ENCODE measurements at regions not wholly inside any gene's neighbourhood (a gene's known extent, or its start where the extent isn't known, plus 50 kb on each side); places are given as distances from the start of the nearest gene placed in this dataset.

DNA sequence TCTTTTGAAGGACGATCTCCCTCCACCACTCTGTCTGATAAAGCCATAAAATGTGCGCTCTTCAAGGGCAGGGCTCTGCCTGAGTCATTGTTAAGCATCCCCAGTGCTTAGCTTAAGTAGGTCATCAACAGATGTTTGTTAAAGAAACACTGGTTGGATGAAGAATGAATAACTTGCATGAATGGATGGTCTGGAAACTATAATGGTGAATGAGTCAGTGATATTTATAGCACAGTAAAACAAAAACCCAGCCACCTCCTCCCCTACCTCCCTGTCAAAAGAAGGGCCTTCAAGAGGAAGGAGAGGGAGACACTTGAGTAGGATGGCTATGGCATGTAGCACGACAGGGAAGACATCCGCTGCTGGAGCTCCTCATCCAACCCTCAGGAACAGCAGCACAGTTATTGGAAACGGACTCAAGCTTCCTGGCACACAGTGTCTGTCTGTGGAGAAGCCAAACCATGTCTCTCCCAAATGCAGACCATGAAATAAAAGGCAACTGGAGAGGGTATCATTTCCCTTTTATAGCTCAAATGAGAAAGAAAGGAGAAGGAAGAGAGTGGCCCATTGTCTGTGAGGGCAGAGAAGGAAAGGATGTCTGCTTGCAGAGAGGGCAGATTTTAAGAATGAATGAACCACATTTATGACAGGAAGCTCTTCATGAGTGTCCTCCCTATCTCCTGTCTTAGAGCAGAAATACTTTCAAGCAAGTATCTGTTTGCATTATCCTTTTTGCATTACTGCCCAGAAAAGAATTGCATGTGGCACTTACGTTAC is 183.5 kb upstream of the UBL3 start:
- H3K9ac ChIP-seq (ENCODE audit: low read depth in 2 of 2, low read length in 2 of 2) = no peak overlapping the region
- intact Hi-C loops (cut with DNase I) = no loop called here
- no peaks in the 10 kb centered on the region for H3K27me3 ChIP-seq
- H3K9me3 ChIP-seq = no peaks in the 10 kb centered on the region
- no peaks in the 10 kb centered on the region for H3K4me1 ChIP-seq
- no peak overlapping the region for H3K27ac ChIP-seq
- H3K36me3 ChIP-seq = no peaks in the 10 kb centered on the region
- TF ChIP-seq, protein P1, sequence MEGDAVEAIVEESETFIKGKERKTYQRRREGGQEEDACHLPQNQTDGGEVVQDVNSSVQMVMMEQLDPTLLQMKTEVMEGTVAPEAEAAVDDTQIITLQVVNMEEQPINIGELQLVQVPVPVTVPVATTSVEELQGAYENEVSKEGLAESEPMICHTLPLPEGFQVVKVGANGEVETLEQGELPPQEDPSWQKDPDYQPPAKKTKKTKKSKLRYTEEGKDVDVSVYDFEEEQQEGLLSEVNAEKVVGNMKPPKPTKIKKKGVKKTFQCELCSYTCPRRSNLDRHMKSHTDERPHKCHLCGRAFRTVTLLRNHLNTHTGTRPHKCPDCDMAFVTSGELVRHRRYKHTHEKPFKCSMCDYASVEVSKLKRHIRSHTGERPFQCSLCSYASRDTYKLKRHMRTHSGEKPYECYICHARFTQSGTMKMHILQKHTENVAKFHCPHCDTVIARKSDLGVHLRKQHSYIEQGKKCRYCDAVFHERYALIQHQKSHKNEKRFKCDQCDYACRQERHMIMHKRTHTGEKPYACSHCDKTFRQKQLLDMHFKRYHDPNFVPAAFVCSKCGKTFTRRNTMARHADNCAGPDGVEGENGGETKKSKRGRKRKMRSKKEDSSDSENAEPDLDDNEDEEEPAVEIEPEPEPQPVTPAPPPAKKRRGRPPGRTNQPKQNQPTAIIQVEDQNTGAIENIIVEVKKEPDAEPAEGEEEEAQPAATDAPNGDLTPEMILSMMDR (IDR thresholded peaks at IDR 0.05) = no peak
- no peak overlapping the region for H3K4me3 ChIP-seq
- no peak for DNase-seq

DNA sequence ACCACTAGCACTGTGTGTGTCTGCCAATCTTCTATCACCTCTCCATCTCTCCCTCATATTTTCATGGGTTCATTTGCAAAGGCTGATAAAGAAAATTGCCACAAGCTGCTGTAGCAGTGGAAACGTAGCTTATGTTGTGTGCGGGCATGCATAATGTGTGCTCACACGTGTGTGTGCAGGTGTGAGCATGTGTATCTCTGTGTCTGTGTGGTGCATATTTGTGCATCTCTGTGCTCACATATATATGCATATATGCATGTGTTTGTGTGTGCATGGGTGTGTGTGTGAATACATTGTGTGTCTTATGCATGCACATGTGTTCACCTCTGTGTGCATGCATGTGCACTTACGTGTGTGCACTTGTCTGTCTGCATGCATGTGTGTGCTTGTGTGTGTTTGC is 181.8 kb upstream of the UBL3 start:
- no peak overlapping the region for H3K27ac ChIP-seq
- H3K4me1 ChIP-seq = no peaks in the 10 kb centered on the region
- no peak for DNase-seq
- H3K4me3 ChIP-seq = no peak overlapping the region
- no peaks in the 10 kb centered on the region for H3K27me3 ChIP-seq
- H3K9ac ChIP-seq (ENCODE audit: low read depth in 2 of 2, low read length in 2 of 2) = no peak overlapping the region
- H3K36me3 ChIP-seq = no peaks in the 10 kb centered on the region
- H3K9me3 ChIP-seq = no peaks in the 10 kb centered on the region
- TF ChIP-seq, protein P1 (IDR thresholded peaks at IDR 0.05) = no peak
- intact Hi-C loops (cut with DNase I) = no loop called here

DNA sequence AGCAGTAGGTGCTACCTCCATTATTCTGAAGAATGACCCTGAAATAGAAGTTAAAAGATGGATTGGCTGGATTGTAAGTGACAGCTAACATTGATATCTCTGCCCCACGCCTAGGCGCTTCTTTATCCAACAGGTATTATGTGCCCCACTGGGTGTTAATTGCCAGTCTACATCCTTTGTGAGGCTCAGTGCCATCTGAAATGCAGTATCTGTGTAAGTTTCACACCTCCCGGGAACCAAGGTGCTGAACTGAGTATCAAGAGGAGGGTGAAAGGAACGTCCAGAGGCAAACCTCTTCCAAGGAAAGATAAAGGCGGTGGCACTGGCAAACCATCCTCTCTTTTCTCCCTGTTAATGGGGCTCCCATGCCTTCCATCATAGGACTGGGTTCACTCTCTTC is 181.1 kb upstream of the UBL3 start:
- H3K4me1 ChIP-seq = no peaks in the 10 kb centered on the region
- intact Hi-C loops (cut with DNase I) = no loop called here
- H3K27ac ChIP-seq = no peak overlapping the region
- H3K36me3 ChIP-seq = no peaks in the 10 kb centered on the region
- no peak overlapping the region for H3K9ac ChIP-seq (ENCODE audit: low read depth in 2 of 2, low read length in 2 of 2)
- no peaks in the 10 kb centered on the region for H3K27me3 ChIP-seq
- no peak overlapping the region for H3K4me3 ChIP-seq
- no peak for DNase-seq
- H3K9me3 ChIP-seq = no peaks in the 10 kb centered on the region
- TF ChIP-seq, protein P1 (IDR thresholded peaks at IDR 0.05) = no peak

DNA sequence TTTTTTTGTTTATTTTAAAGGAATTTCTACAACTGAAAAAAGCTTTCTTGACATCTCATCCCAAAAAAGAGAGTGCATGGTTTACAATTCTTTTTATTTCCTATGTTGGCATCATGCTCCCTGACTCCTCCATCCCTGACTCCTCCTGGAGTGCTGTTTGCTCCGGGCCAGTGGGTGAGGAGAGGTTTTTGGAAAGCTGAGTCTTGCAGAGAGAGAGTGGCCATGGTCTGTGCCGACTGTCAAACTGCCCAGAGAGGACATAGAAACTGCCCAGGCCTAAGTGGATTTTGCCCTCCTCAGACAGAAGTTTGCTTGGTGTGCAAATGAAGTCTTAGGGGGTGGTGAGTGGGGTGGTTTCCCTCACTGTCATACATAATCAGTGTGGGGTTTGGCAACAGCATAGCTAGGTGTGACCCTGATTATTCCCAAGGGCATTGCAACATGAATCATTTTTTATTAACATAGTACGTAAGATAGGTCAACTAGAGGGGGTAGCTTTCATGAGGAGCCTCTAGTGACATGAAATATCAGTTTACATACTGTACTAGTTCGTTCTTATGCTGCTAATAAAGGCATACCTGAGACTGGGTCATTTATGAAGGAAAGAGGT is 179.8 kb upstream of the UBL3 start:
- Histone ChIP-seq H3K27me3 (no peaks in the 10 kb centered on the region), H3K4me3 (no peak overlapping the region), H3K36me3 (no peaks in the 10 kb centered on the region), H3K4me1 (no peaks in the 10 kb centered on the region), H3K9me3 (no peaks in the 10 kb centered on the region), H3K27ac (no peak overlapping the region), H3K9ac (ENCODE audit: low read depth in 2 of 2, low read length in 2 of 2) (no peak overlapping the region)
- no peak for DNase-seq
- intact Hi-C loops (cut with DNase I) = no loop called here
- TF ChIP-seq, protein P1 (IDR thresholded peaks at IDR 0.05) = no peak

DNA sequence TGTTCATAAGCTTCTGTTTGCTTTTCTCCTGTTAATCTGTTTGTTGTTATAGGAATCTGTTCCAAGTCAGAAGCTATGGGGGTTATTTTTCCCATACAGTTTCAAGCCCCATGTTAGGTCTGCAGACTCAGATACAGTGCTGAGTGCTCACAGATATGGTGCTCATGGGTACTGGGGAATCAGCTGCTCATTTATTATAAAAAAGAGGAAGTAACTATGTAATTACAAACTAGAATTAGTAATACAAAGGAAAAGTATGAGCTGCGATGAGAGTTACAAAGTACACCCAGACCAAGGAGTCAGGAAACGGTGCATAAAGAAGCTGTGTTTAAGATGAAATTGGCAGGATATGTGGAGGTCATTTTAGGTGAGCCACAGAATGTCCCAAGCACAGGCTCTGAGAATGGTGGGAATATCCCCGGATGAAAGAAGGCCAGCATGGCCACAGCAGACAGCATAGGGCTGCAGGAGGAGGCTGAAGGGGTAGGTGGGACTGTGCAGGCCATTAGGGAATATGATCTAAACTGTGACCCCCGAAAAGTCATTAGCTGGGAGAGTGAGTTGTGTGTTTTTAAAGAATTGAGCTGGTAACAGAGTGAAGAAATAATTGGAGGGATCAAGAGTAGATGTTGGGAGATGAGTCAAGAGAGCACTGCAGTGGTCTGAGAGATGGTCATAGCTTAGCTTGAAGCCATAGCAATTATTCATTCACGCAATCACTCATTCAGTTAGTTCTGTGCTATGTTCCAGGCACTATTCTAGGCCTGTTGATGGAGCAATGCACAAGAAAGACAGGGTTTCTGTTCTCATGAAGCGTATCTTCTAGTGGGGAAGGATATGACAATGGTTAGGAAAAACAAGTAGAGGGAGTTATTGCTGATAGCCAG is 177.4 kb upstream of the UBL3 start:
- Histone ChIP-seq H3K36me3 (no peaks in the 10 kb centered on the region), H3K9ac (ENCODE audit: low read depth in 2 of 2, low read length in 2 of 2) (no peak overlapping the region), H3K4me1 (no peaks in the 10 kb centered on the region), H3K9me3 (no peaks in the 10 kb centered on the region), H3K27me3 (no peaks in the 10 kb centered on the region), H3K27ac (no peak overlapping the region), H3K4me3 (no peak overlapping the region)
- intact Hi-C loops (cut with DNase I) = no loop called here
- no peak for DNase-seq
- TF ChIP-seq, protein P1 (IDR thresholded peaks at IDR 0.05) = no peak
